ENCODE measurements at regions not wholly inside any gene's neighbourhood (a gene's known extent, or its start where the extent isn't known, plus 50 kb on each side); places are given as distances from the start of the nearest gene placed in this dataset.

DNA sequence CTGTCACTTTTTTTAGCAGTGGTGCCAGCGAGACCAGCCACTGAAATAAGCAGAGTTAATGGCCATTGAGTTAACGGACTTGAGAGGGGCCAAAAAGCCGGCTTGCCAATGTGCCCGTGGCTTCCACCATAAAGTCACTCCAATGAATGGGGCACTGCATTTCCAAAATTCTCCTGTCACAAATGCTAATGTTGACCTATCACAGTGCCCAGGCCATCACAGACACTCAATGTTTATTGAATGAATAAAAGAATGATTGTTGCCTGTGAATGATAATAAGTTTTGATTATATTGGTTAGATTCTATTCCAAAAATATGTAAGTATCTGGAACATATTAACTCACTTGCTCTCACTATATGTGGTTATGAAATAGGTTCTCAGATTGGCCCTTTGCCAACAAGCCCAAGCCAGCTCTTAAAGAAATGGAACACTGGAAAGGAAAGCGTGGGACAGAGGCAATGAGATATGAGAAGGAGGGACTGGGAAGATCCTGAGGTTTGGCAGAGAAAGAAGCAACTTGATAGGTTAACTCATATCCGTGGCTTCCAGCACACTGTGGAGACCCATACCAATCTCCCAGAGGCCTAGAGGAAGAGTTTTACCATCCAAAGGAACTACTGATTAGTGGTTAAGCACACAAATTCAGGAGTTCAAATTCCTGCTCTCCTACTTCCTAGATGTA, 108.7 kb downstream of the BTG1 start:
- no peak overlapping the region for H2AFZ ChIP-seq (ENCODE audit: insufficient read depth, low read depth, low read length, poor library complexity, severe bottlenecking)

More for the DNA sequence above, 108.7 kb downstream of the BTG1 start:
- DNase-seq (no peak), ATAC-seq (ENCODE audit: low read depth) (no peak)
- Histone ChIP-seq H3K79me2 (ENCODE audit: control insufficient read depth, insufficient read depth, low read length) (no peaks in the 10 kb centered on the region), H3K4me2 (replicated peaks; ENCODE audit: low read depth, low read length, poor library complexity, severe bottlenecking) (no peak overlapping the region), H4K20me1 (ENCODE audit: control insufficient read depth, insufficient read depth, low read length, poor library complexity, severe bottlenecking) (no peaks in the 10 kb centered on the region), H3K9ac (ENCODE audit: low read length) (no peak overlapping the region), H3K4me3 (ENCODE audit: control extremely low read depth in 1 of 5, extremely low read depth in 1 of 5, insufficient read depth in 1 of 5, low read depth in 2 of 5, low read length in 4 of 5) (no peak overlapping the region), H3K27ac (ENCODE audit: low read length in 2 of 2) (no peak overlapping the region), H3K9me3 (ENCODE audit: control extremely low read depth in 1 of 3, control insufficient read depth in 2 of 3, insufficient read depth in 1 of 3, low read length in 2 of 3) (no peaks in the 10 kb centered on the region), H3K36me3 (replicated peaks in 1 of 2; ENCODE audit: control extremely low read depth in 1 of 2, control insufficient read depth in 1 of 2, extremely low read depth in 1 of 2, insufficient read depth in 2 of 2, low read length in 1 of 2) (no peaks in the 10 kb centered on the region), H3K4me1 (ENCODE audit: control insufficient read depth in 2 of 2, insufficient read depth in 2 of 2, low read length in 2 of 2) (peaks cover 19 to 27% of the 10 kb centered on the region in 2 donors), H3K27me3 (replicated peaks in 1 of 4; ENCODE audit: control extremely low read depth in 1 of 4, control insufficient read depth in 3 of 4, insufficient read depth in 4 of 4, low read length in 3 of 4) (no peaks in the 10 kb centered on the region)
- Mint-ChIP-seq H3K27me3 (no peaks in the 10 kb centered on the region), H3K4me1 (peaks cover 39% of the 10 kb centered on the region), H3K9me3 (ENCODE audit: insufficient read depth) (no peaks in the 10 kb centered on the region), H3K4me3 (no peak overlapping the region), H3K27ac (no peak overlapping the region)
- ChIA-PET POLR2A (no interaction called here), CTCF (interaction anchor here (1.0 kb wide), 1 partner anchor 107 kb away, joined by 4 read pairs; no protein-coding TSS in a partner anchor)
- TF ChIP-seq CTCF (IDR thresholded peaks at IDR 0.05) (no peak), EZH2 (IDR thresholded peaks at IDR 0.05; ENCODE audit: borderline replicate concordance, insufficient read depth, low read depth, low read length, poor library complexity, severe bottlenecking) (no peak)
- 100% methylated on average over 5 of the region's 6 CpGs for WGBS (ENCODE audit: insufficient coverage)
- intact Hi-C loops (cut with micrococcal nuclease) = loop anchor here (10.0 kb wide), 1 partner anchor 222 kb away; no protein-coding TSS in a partner anchor
